ENCODE measurements at regions not wholly inside any gene's neighbourhood (a gene's known extent, or its start where the extent isn't known, plus 50 kb on each side); places are given as distances from the start of the nearest gene placed in this dataset.

GRCh38 chr6:44006123-44006871 is 121.0 kb downstream of the MRPL14 start (continued):
- TF ChIP-seq KIAA2018 (CRISPR knock-in tag; IDR thresholded peaks at IDR 0.05; ENCODE audit: borderline replicate concordance) (no peak), PREB (CRISPR knock-in tag; IDR thresholded peaks at IDR 0.05) (no peak), ZNF253 (CRISPR knock-in tag; IDR thresholded peaks at IDR 0.05; ENCODE audit: borderline replicate concordance) (no peak), ZIK1 (CRISPR knock-in tag; IDR thresholded peaks at IDR 0.05; ENCODE audit: borderline replicate concordance, low read depth) (no peak), HINFP (CRISPR knock-in tag; IDR thresholded peaks at IDR 0.05; ENCODE audit: low read depth) (no peak), ZBTB20 (CRISPR knock-in tag; IDR thresholded peaks at IDR 0.05; ENCODE audit: borderline replicate concordance, low read depth) (no peak), HNF4A (CRISPR knock-in tag; IDR thresholded peaks at IDR 0.05) (peak; percentile 63), HBP1 (CRISPR knock-in tag; IDR thresholded peaks at IDR 0.05; ENCODE audit: low read depth) (no peak), TBX3 (IDR thresholded peaks at IDR 0.05; ENCODE audit: borderline replicate concordance) (no peak), ATF1 (CRISPR knock-in tag; IDR thresholded peaks at IDR 0.05) (no peak), IKZF5 (CRISPR knock-in tag; IDR thresholded peaks at IDR 0.05) (no peak), ZFY (CRISPR knock-in tag; IDR thresholded peaks at IDR 0.05) (no peak), ZC3H4 (CRISPR knock-in tag; IDR thresholded peaks at IDR 0.05; ENCODE audit: borderline replicate concordance) (no peak), CBX2 (IDR thresholded peaks at IDR 0.05; ENCODE audit: low read depth, low read length) (no peak), CBX2 (CRISPR knock-in tag; IDR thresholded peaks at IDR 0.05; ENCODE audit: low read depth) (no peak), NFIB (CRISPR knock-in tag; IDR thresholded peaks at IDR 0.05; ENCODE audit: borderline replicate concordance) (no peak)
